Gastroesophageal sphincter (tissue), 2 donors: ENCODE measurements at regions not wholly inside any gene's neighbourhood (a gene's known extent, or its start where the extent isn't known, plus 50 kb on each side); places are given as distances from the start of the nearest gene placed in this dataset.

Experiments
- EP300 ChIP-seq: sonication (generic); formaldehyde crosslinking; IDR thresholded peaks from one replicate; pipeline ENCODE4 v1.6.1; 2017; ENCODE audit warnings: antibody characterized with exemption, mild to moderate bottlenecking
- POLR2AphosphoS5 ChIP-seq: sonication (generic); formaldehyde crosslinking; IDR thresholded peaks from one replicate; pipeline ENCODE4 v1.6.1; 2017; ENCODE audit warnings: antibody characterized with exemption

- TF ChIP-seq POLR2AphosphoS5 (no peak), EP300 (no peak)
Observed at GRCh38 chr11:70688142-70688541, 289.8 kb downstream of the CTTN start.
